ENCODE measurements at regions not wholly inside any gene's neighbourhood (a gene's known extent, or its start where the extent isn't known, plus 50 kb on each side); places are given as distances from the start of the nearest gene placed in this dataset.

DNA sequence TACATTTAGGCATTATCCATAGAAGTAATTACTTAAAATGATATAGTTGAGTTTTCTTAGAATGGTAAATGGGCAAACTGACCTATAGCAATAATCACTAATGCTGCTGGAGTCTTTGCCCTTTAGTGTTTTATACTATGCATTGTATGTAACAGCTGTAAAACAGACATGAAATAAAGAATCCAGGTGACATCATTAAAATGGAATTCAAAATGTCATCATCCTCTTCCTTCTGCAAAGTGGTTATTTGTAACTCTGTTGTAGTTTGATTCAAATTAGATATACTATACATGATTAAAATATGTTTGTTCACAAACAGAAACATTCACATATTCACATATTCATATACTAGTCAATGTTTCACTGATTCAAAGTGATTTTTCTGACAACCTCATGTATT, 598.8 kb downstream of the SLC16A7 start:
- TF ChIP-seq, protein P1, sequence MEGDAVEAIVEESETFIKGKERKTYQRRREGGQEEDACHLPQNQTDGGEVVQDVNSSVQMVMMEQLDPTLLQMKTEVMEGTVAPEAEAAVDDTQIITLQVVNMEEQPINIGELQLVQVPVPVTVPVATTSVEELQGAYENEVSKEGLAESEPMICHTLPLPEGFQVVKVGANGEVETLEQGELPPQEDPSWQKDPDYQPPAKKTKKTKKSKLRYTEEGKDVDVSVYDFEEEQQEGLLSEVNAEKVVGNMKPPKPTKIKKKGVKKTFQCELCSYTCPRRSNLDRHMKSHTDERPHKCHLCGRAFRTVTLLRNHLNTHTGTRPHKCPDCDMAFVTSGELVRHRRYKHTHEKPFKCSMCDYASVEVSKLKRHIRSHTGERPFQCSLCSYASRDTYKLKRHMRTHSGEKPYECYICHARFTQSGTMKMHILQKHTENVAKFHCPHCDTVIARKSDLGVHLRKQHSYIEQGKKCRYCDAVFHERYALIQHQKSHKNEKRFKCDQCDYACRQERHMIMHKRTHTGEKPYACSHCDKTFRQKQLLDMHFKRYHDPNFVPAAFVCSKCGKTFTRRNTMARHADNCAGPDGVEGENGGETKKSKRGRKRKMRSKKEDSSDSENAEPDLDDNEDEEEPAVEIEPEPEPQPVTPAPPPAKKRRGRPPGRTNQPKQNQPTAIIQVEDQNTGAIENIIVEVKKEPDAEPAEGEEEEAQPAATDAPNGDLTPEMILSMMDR (IDR thresholded peaks at IDR 0.05; ENCODE audit: low read depth, low read length, poor library complexity, severe bottlenecking), result no peak
- no peak for TF ChIP-seq EZH2phosphoT487 (IDR thresholded peaks at IDR 0.05; ENCODE audit: borderline replicate concordance, low read length)

All from DOHH2 (cell line).